ENCODE measurements at regions not wholly inside any gene's neighbourhood (a gene's known extent, or its start where the extent isn't known, plus 50 kb on each side); places are given as distances from the start of the nearest gene placed in this dataset.
A peak's percentile ranks its signal among the peaks of the same experiment; 100 is the strongest.

DNA sequence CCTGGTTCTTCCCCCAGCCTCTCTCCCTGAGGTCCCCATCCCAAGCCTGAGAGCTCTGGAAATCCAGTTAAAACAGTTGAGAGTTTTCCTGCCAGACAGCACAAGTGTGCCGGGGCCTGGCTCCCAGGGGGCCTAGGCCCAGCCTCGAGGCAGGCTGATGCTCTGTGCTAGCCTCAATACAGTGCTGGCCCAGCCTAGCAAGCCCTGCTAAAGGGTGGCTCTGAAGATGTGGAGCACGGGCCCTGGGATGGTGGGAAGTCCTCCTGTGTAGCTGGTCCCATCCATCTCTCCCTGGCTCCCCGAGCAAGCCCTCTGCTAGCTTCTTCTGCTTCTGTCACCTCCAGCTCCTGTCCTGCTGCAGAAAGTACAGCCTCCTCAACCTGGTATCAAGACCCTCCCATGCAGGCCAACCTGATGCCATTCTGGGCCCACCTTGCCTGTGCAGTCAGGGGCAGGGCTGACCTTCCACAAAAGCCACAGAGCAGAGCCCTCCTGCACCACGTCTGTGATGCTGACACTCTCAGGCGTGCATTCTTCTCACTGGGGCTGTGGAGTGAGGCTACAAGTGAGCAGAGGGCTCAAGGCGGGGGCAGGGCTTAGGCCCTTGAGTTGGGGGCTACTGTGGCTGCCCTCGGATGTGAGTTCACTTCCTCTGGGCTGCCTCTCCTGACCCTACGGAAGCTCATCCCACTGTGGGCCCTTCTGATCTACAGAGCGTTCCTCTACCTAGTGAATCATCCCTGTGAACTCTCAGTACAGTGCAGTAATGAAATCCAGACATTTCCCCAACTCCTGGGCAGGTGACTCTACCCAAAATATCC is 60.1 kb upstream of the LAPTM4A start:
- DNase-seq (ENCODE audit: low spot score) (no peak), FAIRE-seq (no peak)

DNA sequence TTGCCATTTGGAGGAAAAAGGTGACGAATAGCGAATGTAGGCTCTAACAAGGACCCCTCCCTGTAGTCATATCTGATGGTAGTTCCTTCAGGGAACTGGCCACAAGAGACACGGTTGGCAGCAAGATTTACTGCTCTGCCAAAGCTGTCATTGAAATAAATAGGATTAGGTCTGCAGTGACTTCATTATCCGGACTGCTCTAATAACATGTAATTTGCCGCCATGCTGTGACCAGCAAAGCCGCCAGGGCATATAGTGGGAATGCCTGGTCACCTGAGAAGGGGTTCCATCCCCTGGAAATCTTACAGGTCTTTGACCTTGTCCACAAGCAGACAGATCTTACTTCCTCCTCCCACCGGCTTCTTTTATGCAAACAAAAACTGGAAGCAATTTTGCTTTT is 59.4 kb upstream of the LAPTM4A start:
- no peak for FAIRE-seq
- DNase-seq (ENCODE audit: low spot score): no peak

DNA sequence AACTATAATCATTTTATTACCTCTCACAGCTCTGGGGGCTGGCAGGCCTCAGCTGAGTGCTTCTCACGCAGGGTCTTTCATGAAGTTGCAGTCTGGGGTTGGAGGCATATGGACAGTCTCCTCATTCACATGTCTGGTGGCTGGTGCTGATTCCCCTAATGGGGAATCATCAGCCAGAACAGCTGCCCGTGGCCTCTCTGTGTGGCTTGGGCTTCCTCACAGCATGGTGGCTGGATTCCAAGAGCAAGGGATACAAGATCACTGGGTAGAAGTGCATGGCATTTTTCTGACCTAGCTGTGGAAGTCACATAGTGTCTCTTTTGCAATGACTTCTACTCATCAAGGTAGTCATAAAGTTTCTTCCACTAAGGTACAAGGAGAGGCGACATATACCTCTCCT is 59.0 kb upstream of the LAPTM4A start:
- DNase-seq (ENCODE audit: low spot score) (no peak), FAIRE-seq (no peak)

DNA sequence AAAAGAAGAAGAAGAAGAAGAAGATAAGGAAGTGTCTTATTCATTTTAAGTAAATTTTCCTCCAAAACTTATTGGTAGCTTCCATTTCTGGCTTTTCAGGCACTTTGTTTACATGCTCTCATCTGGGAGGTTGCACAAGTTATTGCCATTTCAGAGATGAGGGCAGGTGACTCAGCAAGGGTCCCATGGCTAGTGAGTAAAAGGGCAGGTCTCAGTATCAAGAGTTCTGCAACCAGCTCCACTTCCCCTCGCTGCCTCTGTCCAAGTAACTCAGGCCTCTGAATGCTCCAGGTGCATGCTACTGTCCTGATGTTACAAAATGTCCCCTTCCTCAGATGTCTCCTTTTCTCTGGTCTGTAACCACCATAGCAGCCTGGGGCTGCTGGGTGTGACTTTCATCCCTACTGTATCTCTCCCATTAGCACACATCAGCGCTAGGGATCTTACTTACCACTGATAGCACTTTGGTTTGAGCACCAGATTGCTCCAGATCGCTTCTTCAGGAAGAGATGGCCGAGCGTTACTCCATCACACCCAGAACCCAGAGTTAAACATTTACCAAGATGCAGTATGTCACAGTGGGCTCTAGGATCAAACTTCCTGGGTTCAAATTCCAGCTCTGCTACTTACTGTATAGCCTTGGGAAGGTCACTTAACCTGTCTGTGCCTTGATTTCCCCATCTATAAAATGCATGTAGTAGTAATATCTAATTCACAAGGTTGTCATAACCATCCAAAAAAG is 57.4 kb upstream of the LAPTM4A start:
- DNase-seq (ENCODE audit: low spot score) (no peak), FAIRE-seq (no peak)

DNA sequence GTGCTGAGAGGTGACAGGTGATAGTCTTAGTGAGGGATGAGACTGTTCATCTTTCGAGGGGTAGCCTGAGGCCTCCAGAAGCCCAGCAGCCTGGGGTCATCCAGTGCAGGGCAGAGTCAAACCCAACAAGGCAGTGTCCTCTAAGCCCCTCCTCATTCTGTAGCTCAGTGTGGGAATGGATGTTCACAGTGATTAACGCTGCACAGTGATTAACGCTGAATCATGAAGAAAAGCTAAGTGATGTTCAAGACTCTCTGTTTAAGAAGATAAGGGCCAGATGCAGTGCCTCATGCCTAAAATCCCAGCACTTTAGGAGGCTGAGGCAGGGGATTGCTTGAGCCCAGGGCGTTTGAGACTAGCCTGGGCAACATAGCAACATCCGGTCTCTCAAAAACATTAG is 56.3 kb upstream of the LAPTM4A start:
- FAIRE-seq (no peak), DNase-seq (ENCODE audit: low spot score) (no peak)

DNA sequence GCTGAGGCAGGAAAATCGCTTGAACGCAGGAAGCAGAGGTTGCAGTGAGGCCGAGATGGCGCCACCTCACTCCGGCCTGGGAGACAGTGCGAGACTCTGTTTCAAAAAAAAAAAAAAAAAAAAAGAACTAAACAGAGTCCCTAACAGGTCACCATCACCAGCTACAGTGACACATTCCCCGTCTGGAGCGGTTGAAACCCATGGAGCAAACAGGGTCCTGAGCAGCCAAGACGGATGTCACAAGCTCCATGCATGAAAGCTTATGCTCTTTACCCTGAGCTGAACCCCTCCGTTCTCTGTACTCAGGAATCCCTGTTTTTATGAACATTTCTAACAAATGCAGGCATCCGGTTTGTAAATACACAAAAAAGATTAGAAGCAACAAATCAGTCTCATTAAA is 55.9 kb upstream of the LAPTM4A start:
- no peak for DNase-seq (ENCODE audit: low spot score)
- FAIRE-seq: no peak

DNA sequence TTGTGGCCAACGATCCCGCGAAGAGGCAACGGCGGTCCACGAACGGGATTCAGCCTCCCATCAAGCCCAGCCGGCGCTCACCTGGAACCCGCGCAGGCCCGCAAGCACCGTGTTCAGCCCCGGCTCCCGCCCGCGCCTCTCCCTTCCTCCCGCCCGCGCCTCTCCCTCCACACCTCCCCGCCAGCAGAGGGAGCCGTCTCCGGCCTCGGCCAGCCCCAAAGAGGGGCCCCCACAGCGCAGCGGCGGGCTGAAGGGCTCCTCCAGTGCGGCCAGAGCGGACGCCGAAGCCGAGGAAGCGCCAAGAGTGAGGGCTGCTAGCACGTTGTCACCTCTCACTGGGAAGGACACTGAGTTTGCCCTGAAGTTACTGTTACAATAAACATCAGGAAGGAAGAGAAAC is 55.3 kb upstream of the LAPTM4A start:
- peak; percentile 73 for DNase-seq (ENCODE audit: low spot score)
- FAIRE-seq: no peak

DNA sequence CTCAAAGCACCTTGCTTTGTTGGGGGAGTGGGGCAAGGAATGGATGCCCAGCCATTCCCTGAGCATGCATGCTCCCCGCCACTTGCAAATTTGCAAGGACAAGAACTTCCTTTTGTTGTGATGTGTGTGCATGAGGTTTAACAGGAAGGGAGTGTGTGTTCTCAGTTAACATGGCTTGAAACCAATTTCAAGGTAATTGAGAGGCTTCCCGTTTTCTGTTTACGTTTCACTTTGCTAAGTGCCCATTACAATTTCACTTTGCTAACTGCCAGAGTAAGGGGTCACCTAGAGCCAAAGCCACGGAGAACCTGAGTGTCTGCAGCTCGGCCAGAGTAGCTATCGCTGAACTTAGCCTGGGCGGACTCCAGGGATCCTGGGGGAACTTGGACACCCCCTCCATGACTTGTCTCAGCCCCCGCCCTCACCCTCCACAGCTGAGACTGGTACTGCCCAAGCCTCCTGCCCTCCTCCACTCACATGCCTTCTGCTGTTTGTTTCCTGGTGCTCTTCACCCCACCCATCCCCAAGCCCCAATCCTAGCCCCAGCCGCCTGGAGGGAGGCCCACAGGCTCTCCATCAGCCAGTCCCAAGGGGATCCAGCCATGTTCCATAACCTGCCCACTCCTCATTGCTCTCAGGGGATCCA is 53.6 kb upstream of the LAPTM4A start:
- DNase-seq (ENCODE audit: low spot score): no peak

DNA sequence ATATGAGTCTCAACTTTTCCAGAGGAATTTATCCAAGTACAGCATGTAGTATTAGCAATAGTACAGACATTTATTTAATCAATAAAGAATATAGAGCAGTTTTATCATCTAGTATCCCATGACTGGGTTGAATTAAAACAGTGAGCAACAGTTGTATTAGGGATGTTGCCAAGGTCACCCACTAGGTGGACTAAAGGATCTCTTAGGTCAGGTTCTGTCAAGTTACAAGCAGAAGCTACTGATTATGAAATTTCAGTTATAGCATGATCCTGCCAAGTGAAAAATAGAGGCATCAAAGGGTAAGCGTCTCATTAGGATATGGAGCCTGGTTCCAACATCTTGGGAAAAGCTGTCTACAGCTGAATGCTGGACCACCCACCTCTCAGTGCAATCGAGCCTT is 52.1 kb upstream of the LAPTM4A start:
- FAIRE-seq (no peak), DNase-seq (ENCODE audit: low spot score) (no peak)

More for the DNA sequence above, 53.6 kb upstream of the LAPTM4A start:
- no peak for FAIRE-seq
